Right lobe of liver (tissue), 4 donors: ENCODE measurements at regions not wholly inside any gene's neighbourhood (a gene's known extent, or its start where the extent isn't known, plus 50 kb on each side); places are given as distances from the start of the nearest gene placed in this dataset.

ENCODE experiments used
- CTCF ChIP-seq, 4 donors: fragments of 200-600 bp in 3 of 4; fragments of 450-650 bp in 1 of 4; IDR thresholded peaks; one replicate each; pipeline versions ENCODE4 v1.5.1 to v1.8.0; 2016 to 2022; ENCODE audit warnings: antibody characterized with exemption in 4 of 4, mild to moderate bottlenecking in 2 of 4
- POLR2A ChIP-seq: fragments of 450-650 bp; IDR thresholded peaks from one replicate; pipeline ENCODE4 v1.6.1; 2017; ENCODE audit warnings: antibody characterized with exemption, mild to moderate bottlenecking
- donor health status: DM: no; HTN: no; CAD: no.
- donor health status: DM: no; HTN: no; CAD: no.
- donor health status: DM: no; HTN: yes; CAD: no.

- TF ChIP-seq CTCF (IDR thresholded peaks at IDR 0.05) (no peak), POLR2A (no peak)
Observed at GRCh38 chr2:4039896-4040295, 336.5 kb downstream of the DCDC2C start.
